ENCODE measurements at regions not wholly inside any gene's neighbourhood (a gene's known extent, or its start where the extent isn't known, plus 50 kb on each side); places are given as distances from the start of the nearest gene placed in this dataset.
"Not testable (repeated sequence)": the region's sequence is repeated elsewhere in the genome, so short reads cannot be mapped to it uniquely, and the experiment has no call there.

- no peak for DNase-seq (ENCODE audit: low read depth)
- TF ChIP-seq, protein P1, sequence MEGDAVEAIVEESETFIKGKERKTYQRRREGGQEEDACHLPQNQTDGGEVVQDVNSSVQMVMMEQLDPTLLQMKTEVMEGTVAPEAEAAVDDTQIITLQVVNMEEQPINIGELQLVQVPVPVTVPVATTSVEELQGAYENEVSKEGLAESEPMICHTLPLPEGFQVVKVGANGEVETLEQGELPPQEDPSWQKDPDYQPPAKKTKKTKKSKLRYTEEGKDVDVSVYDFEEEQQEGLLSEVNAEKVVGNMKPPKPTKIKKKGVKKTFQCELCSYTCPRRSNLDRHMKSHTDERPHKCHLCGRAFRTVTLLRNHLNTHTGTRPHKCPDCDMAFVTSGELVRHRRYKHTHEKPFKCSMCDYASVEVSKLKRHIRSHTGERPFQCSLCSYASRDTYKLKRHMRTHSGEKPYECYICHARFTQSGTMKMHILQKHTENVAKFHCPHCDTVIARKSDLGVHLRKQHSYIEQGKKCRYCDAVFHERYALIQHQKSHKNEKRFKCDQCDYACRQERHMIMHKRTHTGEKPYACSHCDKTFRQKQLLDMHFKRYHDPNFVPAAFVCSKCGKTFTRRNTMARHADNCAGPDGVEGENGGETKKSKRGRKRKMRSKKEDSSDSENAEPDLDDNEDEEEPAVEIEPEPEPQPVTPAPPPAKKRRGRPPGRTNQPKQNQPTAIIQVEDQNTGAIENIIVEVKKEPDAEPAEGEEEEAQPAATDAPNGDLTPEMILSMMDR (conservative IDR thresholded peaks at IDR 0.05; ENCODE audit: low read depth, low read length) = no peak
- no peak overlapping the region for H3K4me3 ChIP-seq (ENCODE audit: low read length)
Measured at GRCh38 chr9:75378926-75379325, 290.6 kb downstream of the OSTF1 start.

DNA sequence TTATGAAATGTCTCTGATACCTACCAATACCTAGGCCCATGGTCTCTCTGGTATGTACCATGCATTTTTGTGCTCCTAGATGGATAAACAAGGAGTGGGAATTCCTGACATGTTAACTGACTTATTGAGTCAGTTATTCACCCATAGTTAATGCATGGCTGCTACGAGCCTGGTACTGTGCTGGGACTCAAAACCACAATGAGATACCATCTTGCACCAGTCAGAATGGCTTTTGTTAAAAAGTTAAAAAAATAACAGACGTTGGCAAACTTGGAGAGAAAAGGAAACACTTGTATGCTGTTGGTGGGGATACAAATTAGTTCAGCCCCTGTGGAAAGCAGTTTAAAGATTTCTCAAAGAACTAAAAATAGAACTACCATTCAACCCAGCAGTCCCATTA is 293.8 kb downstream of the OSTF1 start:
- H3K4me3 ChIP-seq (ENCODE audit: low read length) = no peak overlapping the region
- TF ChIP-seq, protein P1 (conservative IDR thresholded peaks at IDR 0.05; ENCODE audit: low read depth, low read length) = no peak
- DNase-seq (ENCODE audit: low read depth) = no peak

DNA sequence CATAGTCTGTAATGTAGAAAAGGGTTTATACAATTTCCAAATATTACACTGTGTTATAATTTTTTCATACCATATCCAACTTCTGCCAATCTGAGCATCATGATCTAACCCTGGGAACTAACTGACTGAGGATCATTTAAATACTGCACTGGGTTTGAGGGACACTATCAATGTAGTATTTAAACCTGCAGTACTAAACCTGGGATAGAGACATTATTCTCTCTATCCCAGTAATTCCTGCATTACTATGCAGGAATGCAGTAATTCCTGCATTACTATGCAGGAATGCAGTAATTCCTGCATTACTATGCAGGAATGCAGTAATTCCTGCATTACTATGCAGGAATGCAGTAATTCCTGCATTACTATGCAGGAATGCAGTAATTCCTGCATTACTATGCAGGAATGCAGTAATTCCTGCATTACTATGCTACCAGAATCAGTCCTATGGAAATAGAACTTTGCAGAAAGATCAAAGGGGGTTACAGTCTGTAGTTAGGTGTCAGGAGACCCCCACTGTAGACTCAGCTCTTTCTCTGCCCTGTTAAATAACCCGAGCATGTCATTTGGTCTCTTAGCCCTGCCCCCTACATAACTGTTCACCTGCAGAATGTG is 295.2 kb downstream of the OSTF1 start:
- DNase-seq (ENCODE audit: low read depth) = not testable (repeated sequence)

GRCh38 chr9:75385236-75385635 is 296.9 kb downstream of the OSTF1 start:
- H3K4me3 ChIP-seq (ENCODE audit: low read length) = no peak overlapping the region
- TF ChIP-seq, protein P1 (conservative IDR thresholded peaks at IDR 0.05; ENCODE audit: low read depth, low read length) = no peak
- no peak for DNase-seq (ENCODE audit: low read depth)

More for the DNA sequence above, 295.2 kb downstream of the OSTF1 start:
- H3K4me3 ChIP-seq (ENCODE audit: low read length) = not testable (repeated sequence)

DNA sequence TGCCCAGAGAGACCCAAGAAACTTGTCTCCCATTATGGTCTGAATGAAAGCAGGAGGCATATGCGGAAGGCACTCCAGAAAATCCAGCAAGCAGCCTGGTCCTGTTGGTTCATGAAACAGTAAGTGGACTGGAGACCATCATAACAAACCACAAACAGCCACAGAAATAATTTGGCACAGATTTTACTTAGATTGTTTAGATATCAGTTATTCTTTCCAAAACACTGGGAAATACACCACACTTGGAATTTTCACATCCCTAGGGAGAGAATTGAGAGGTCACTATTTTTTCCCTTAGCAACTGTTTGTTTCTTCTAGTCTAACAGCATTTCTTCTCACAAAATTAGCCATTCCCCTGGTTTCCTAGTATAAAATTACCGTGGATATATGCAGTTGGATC is 300.8 kb downstream of the OSTF1 start:
- no peak for DNase-seq (ENCODE audit: low read depth)
- TF ChIP-seq, protein P1 (conservative IDR thresholded peaks at IDR 0.05; ENCODE audit: low read depth, low read length) = no peak

DNA sequence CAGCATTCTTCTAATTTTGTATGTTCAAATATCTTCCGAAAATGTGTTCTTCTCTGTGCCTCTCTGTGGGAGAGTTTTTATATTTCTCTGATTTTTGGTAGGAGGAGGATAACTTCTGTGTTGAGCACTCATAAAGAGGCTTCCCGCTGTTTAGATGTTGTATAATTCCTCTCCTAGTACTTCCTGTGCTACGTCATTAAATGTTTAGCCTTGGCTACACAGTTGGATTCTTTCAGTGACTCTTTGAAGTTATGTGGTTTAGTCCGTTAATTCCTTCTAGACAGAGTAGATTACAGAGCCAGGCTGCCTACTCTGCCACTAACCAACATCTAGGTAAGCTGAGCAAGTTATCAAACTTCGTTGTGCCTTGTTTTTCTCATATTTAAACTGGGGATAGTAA is 302.6 kb downstream of the OSTF1 start:
- TF ChIP-seq, protein P1 (conservative IDR thresholded peaks at IDR 0.05; ENCODE audit: low read depth, low read length) = no peak
- no peak for DNase-seq (ENCODE audit: low read depth)
- H3K4me3 ChIP-seq (ENCODE audit: low read length) = no peak overlapping the region

More for the DNA sequence above, 300.8 kb downstream of the OSTF1 start:
- H3K4me3 ChIP-seq (ENCODE audit: low read length) = no peak overlapping the region

DNA sequence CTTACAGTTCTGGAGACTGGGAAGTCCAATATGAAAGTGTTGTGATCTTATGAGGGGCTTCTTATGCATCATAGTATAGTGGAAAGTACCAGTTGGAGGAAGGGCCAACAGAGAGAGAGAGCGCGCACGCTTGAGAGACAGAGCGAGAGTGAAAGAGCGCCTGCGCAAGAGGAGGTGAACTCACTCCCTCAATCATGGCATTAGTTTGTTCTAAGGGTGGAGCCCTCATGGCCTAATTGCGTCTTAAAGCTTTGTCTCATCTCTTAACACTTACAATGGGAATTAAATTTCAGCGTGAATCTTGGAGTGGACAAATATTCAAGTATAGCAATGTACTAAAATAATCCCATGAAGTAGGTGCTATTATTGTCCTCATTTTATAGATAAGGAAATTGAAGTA is 303.2 kb downstream of the OSTF1 start:
- DNase-seq (ENCODE audit: low read depth) = no peak
- H3K4me3 ChIP-seq (ENCODE audit: low read length) = no peak overlapping the region
- TF ChIP-seq, protein P1 (conservative IDR thresholded peaks at IDR 0.05; ENCODE audit: low read depth, low read length) = no peak
